DMS79 (cell line): ENCODE measurements at regions not wholly inside any gene's neighbourhood (a gene's known extent, or its start where the extent isn't known, plus 50 kb on each side); places are given as distances from the start of the nearest gene placed in this dataset.
"Not testable (repeated sequence)": the region's sequence is repeated elsewhere in the genome, so short reads cannot be mapped to it uniquely, and the experiment has no call there.

Experiments used
- DNase-seq: peaks from one replicate; lab custom pipeline; 2025; lab: John Stamatoyannopoulos, UW

- no peak for DNase-seq
Measured at GRCh38 chr4:123674762-123675465, 278.3 kb downstream of the SPRY1 start.

DNA sequence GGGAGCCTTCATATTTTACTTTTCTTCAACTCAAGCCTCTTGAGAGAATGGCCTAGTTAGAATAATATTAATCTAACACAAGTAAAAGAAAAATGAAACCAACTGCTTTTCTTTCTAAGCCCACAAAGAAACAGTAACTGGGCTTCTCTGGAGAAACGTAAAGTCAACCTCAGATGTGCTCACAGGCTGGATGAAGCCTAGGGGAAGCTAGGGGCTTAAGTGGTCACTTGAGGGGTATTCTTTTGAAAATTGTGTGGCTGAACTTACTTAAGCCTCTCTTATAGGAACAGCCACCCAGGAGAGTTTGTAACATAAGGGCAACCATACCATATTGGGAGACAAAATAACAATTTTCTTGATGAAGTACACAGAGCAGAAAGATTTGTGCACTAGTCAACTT lies 279.0 kb downstream of the SPRY1 start:
- DNase-seq: no peak

DNA sequence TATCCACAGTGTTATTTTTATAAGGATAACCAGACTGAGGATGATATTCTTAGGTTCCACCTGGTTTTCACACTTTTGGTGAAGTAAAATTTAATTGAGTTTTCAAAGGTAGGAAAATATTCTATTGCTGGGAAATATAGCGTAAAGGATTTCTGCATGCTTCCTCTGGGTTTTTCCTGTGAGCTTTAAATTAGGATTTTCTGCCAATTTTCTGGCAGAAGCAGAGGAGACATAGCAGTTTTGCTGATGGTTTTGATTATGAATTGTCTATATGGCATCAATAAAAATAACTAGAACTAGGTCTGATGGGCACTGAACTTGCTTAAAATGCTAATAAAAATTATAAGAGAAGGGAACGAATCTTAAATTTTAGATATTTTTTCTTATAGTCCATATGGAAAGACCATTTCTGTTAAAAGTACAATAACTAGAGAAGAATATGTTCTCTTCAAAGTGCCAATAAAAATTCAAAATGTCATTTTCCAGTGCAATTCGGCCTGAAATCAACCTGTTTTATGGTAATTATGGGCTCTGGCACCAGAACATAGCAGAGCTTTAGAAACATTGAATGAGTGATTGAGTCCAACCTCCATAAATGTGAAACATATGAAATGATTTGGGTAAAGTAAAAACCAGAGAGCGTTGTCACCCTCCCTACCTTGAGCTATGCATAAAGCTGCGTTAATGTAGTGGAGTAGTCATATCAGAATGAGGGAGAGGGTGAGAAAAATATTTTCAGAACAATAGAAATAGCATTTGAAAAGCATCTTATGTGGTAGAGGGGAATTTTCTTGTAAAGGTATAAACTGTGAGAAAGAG lies 279.7 kb downstream of the SPRY1 start:
- no peak for DNase-seq

DNA sequence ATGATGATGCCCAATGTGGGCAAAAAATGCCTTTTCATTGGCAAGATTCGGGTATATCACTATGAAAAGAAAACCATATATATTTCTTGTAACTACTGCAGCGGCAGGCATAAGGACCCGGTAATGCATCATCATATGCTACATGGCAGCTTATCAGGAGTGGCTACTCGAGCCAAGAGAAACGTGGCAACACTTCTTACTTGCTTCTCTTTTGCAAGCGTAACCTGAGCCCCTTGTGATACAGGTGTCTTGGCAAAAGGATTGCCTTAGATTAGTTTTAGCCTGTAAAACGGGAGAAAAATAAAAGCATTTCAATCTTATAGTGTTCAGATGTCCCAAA lies 280.3 kb downstream of the SPRY1 start:
- DNase-seq: no peak

- DNase-seq: no peak
Measured at GRCh38 chr4:123682931-123683330, 286.3 kb downstream of the SPRY1 start.

GRCh38 chr4:123684937-123685336 lies 288.3 kb downstream of the SPRY1 start:
- not testable (repeated sequence) for DNase-seq

DNA sequence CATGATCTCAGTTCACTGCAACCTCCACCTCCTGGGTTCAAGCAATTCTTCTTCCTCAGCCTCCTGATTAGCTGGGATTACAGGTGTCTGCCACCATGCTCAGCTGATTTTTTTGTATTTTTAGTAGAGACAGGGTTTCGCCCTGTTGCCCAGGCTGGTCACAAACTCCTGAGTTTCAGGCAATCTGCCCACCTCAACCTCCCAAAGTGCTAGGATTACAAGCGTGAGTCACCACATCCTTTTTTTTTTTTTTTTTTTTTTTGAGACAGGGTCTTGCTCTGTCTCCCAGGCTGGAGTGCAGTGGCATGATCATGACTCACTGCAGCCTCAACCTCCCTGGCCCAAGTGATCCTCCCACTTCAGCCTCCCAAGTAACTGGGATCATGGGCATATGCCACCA lies 298.9 kb downstream of the SPRY1 start:
- not testable (repeated sequence) for DNase-seq

- no peak for DNase-seq
Measured at GRCh38 chr4:123696687-123697086, 300.1 kb downstream of the SPRY1 start.

DNA sequence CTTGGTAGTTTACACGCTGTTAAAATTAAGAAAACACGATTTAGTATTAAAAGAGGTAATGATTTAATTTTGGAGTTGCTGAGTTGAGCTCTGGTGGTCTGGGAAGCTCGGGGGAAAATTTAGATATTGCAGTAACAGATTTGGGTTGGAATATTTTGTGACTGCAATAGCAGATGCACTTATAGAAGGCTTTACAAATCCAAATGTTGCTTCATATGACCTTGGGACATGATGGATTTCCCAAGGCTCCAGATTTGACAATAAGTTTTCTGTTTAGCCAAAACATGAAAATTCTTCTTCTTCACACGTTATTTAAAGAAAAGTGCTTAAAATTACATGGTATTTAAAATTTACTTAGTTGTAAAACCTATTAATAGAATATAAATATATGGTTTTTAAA lies 302.0 kb downstream of the SPRY1 start:
- DNase-seq: no peak

GRCh38 chr4:123699880-123700771 lies 303.5 kb downstream of the SPRY1 start:
- DNase-seq: no peak

DNA sequence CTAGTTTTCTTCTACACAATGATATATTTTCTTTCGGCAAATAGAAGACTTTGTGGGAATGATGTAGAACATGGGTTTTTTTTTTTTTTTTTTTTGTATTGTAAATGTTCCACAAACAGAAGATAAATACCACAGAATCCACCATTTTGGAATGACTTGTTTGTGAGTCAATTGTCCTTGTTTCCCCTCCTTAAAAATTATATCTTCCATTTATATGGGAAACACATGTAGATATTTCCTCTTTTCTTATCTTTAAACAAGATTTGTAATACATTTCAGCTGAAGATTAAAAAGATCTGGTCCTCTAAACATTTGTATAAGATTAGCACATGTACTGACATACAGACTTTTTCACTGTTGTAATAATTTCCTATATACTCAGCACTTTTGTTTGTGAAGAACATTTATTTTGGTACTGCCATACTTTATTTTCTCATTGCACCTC lies 304.6 kb downstream of the SPRY1 start:
- DNase-seq: no peak

- no peak for DNase-seq
Measured at GRCh38 chr4:123705419-123705818, 308.8 kb downstream of the SPRY1 start.

DNA sequence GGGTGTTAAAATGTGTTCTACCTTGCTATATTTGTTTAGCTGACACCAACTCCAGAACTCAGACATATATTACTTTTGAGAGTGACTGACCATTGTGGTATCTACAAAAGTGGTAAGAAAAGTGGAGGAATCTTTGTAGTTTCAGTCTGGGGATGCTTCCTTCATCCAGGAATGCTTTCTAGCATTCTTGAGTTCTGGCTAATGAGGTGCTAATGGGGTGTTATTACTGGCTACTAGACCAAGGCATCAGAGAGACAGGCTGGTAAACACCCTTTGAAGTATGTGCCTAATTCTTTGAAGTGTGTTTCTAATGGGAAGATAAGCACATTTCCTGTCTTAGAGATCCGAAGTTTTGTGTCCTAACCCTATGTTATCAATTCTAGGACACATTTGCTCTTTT lies 310.4 kb downstream of the SPRY1 start:
- DNase-seq: no peak

DNA sequence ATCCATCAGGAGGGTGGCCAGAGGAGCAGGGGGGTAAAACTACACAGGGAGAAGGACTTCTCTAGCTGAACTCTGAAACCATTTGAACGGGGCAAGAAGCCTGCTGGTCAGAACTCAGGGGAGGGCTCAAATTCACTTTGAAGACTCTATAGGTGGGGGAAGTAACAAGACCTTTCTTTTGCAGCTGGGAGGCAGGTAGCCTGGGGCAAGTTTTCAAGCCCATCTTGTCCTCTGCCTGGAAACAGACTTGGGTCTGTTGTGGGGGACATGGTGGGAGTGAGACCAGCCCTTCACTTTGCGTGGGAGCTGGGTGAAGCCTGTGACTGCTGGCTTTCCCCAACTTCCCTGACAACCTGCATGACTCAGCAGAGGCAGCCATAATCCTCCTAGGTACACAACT lies 312.3 kb downstream of the SPRY1 start:
- no peak for DNase-seq

GRCh38 chr4:123709336-123709735 lies 312.7 kb downstream of the SPRY1 start:
- DNase-seq: no peak

DNA sequence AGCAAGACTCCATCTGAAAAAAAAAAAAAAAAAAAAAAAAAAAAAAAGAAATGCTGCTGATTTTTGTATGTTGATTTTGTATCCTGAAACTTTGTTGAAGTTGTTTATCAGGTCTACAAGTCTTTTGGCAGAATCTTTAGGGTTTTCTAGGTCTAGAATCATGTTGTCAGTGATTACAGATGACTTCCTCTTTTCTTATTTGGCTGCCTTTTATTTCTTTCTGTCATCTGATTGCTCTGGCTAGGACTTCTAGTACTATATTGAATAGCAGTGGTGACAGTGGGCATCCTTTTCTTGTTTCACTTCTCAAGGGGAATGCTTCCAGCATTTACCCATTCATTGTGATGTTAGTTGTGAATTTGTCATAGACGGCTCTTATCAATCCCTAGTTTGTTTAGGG lies 334.4 kb downstream of the SPRY1 start:
- no peak for DNase-seq

DNA sequence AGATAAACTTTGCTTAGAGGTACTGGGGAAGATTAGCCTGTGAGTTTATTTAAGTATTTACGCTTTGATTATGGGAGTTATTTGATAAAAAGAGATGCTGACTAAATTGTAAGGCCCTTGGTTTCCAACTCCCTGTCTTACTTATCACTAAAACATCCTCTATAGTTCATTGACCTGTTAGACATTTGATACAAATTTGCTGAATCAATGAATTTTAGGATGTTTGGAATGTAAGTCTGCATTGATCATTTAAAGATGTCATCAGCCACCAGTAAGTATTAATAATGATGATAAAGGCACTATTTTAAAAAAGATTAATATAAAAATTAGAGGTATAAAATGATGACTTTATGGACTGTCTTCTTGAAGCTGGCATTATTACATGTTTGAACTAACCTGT lies 340.6 kb downstream of the SPRY1 start:
- DNase-seq: no peak

DNA sequence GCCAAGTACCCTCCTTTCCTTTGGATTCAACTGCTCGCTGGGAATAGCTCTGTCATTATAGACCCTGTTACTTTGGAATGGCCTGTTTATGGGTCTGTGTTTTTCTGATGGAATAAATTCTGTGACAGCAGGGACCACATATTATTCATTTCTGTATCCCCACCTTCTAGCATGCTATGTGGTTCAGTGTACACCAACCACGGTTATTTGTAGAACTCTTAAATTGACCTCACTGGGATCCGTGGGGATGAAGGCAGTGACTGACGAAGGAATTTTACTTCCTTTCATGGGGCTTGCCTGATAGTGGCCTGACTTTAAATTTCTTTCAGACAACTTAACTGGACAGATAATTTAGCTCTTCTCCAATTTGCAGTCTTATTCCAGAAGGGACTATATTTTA lies 343.2 kb downstream of the SPRY1 start:
- DNase-seq: no peak

GRCh38 chr4:123740236-123740635 lies 343.6 kb downstream of the SPRY1 start:
- DNase-seq: no peak

DNA sequence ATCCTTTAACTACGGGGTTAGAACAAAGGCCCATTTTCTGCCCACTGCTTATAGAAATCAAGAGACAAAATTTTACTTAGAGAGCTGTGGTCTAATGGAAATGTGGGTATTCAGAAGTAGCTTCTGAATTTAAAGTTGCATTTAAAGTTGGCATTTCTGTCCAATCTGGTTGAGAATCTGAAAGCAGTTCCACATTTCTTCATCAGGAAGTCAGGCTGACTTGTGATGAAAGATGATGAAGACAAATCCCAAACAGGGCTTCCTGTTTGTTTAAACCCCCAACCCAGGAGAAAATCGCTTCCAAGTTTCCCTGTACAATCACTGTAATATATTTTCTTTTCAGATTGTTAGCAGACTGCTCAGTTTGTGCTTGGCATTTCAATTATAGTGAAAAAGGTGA lies 345.3 kb downstream of the SPRY1 start:
- no peak for DNase-seq

- DNase-seq: no peak
Measured at GRCh38 chr4:123743848-123744247, 347.3 kb downstream of the SPRY1 start.

- DNase-seq: no peak
Measured at GRCh38 chr4:123744664-123745290, 348.2 kb downstream of the SPRY1 start.
